ENCODE measurements at regions not wholly inside any gene's neighbourhood (a gene's known extent, or its start where the extent isn't known, plus 50 kb on each side); places are given as distances from the start of the nearest gene placed in this dataset.

GRCh38 chr10:91124016-91124415, 96.4 kb upstream of the PCGF5 start:
- DNase-seq (ENCODE audit: insufficient read length, low spot score): no peak
- no peak for FAIRE-seq

GRCh38 chr10:91126471-91126870, 94.0 kb upstream of the PCGF5 start:
- FAIRE-seq: no peak
- no peak for DNase-seq (ENCODE audit: insufficient read length, low spot score)

GRCh38 chr10:91127341-91128082, 93.0 kb upstream of the PCGF5 start:
- FAIRE-seq: no peak

GRCh38 chr10:91135113-91135512, 85.3 kb upstream of the PCGF5 start:
- FAIRE-seq: no peak

More at GRCh38 chr10:91127341-91128082, 93.0 kb upstream of the PCGF5 start:
- DNase-seq (ENCODE audit: insufficient read length, low spot score): no peak

GRCh38 chr10:91137011-91137643, 83.3 kb upstream of the PCGF5 start:
- FAIRE-seq (no peak), DNase-seq (ENCODE audit: insufficient read length, low spot score) (no peak)

More at GRCh38 chr10:91135113-91135512, 85.3 kb upstream of the PCGF5 start:
- no peak for DNase-seq (ENCODE audit: insufficient read length, low spot score)

- DNase-seq (ENCODE audit: insufficient read length, low spot score): no peak
- no peak for FAIRE-seq
These were observed 82.6 kb upstream of the PCGF5 start for GRCh38 chr10:91137822-91138221.

GRCh38 chr10:91140995-91141549, 79.4 kb upstream of the PCGF5 start:
- no peak for DNase-seq (ENCODE audit: insufficient read length, low spot score)
- FAIRE-seq: no peak

- FAIRE-seq (no peak), DNase-seq (ENCODE audit: insufficient read length, low spot score) (no peak)
These were observed 75.5 kb upstream of the PCGF5 start for GRCh38 chr10:91144961-91145360.

- no peak for DNase-seq (ENCODE audit: insufficient read length, low spot score)
- no peak for FAIRE-seq
These were observed 74.3 kb upstream of the PCGF5 start for GRCh38 chr10:91146146-91146545.

GRCh38 chr10:91149550-91149949, 70.9 kb upstream of the PCGF5 start:
- FAIRE-seq (no peak), DNase-seq (ENCODE audit: insufficient read length, low spot score) (no peak)

- DNase-seq (ENCODE audit: insufficient read length, low spot score): no peak
- no peak for FAIRE-seq
These were observed 69.8 kb upstream of the PCGF5 start for GRCh38 chr10:91150631-91151030.

- FAIRE-seq: no peak
- DNase-seq (ENCODE audit: insufficient read length, low spot score): no peak
These were observed 67.0 kb upstream of the PCGF5 start for GRCh38 chr10:91153508-91153907.

GRCh38 chr10:91154842-91155241, 65.6 kb upstream of the PCGF5 start:
- DNase-seq (ENCODE audit: insufficient read length, low spot score) (no peak), FAIRE-seq (no peak)

- no peak for DNase-seq (ENCODE audit: insufficient read length, low spot score)
- FAIRE-seq: no peak
These were observed 64.3 kb upstream of the PCGF5 start for GRCh38 chr10:91156196-91156595.

- FAIRE-seq (no peak), DNase-seq (ENCODE audit: insufficient read length, low spot score) (no peak)
These were observed 61.1 kb upstream of the PCGF5 start for GRCh38 chr10:91159254-91159783.

- DNase-seq (ENCODE audit: insufficient read length, low spot score) (peak; percentile 42), FAIRE-seq (no peak)
These were observed 58.4 kb upstream of the PCGF5 start for GRCh38 chr10:91162050-91162494.

GRCh38 chr10:91162495-91163268, 57.8 kb upstream of the PCGF5 start:
- peak; percentile 51 for DNase-seq (ENCODE audit: insufficient read length, low spot score)
- peak; percentile 63 for FAIRE-seq

- DNase-seq (ENCODE audit: insufficient read length, low spot score): peak; percentile 33
These were observed 57.1 kb upstream of the PCGF5 start for GRCh38 chr10:91163269-91163868.

GRCh38 chr10:91163869-91164474, 56.5 kb upstream of the PCGF5 start:
- FAIRE-seq (peak; percentile 46), DNase-seq (ENCODE audit: insufficient read length, low spot score) (peak; percentile 67)

More at GRCh38 chr10:91163269-91163868, 57.1 kb upstream of the PCGF5 start:
- no peak for FAIRE-seq

GRCh38 chr10:91164520-91165065, 55.9 kb upstream of the PCGF5 start:
- FAIRE-seq (no peak), DNase-seq (ENCODE audit: insufficient read length, low spot score) (no peak)

Measured in HTR-8/SVneo (cell line).